Panc1 (cell line): ENCODE measurements at regions not wholly inside any gene's neighbourhood (a gene's known extent, or its start where the extent isn't known, plus 50 kb on each side); places are given as distances from the start of the nearest gene placed in this dataset.

Source experiments
- CTCF ChIP-seq: fragments of 450-650 bp; IDR thresholded peaks from 2 replicates; pipeline ENCODE4 v1.5.1; 2017; ENCODE audit warnings: mild to moderate bottlenecking
- REST ChIP-seq, 2 experiments: IDR thresholded peaks; 2 replicates each; pipeline ENCODE4 v1.6.1; 2011 to 2012; ENCODE audit warnings: low read depth in 2 of 2, control low read depth in 1 of 2, low read length in 1 of 2, mild to moderate bottlenecking in 1 of 2, moderate library complexity in 1 of 2; ENCODE audit not compliant: insufficient read depth in 1 of 2
- SIN3A ChIP-seq: IDR thresholded peaks from 2 replicates; pipeline ENCODE4 v1.6.1; 2012; ENCODE audit warnings: low read depth, mild to moderate bottlenecking, low read length, moderate library complexity, borderline replicate concordance; ENCODE audit not compliant: insufficient read depth
- TCF7L2 ChIP-seq: IDR thresholded peaks from 2 replicates; pipeline ENCODE4 v1.6.1; 2011; ENCODE audit warnings: mild to moderate bottlenecking, low read depth, low read length, inconsistent platforms

GRCh38 chrX:125786316-125786715, 379.8 kb downstream of the DCAF12L2 start:
- TF ChIP-seq CTCF (no peak), SIN3A (no peak), TCF7L2 (no peak), REST (IDR thresholded peaks at IDR 0.05; ENCODE audit: insufficient read depth in 1 of 2, low read depth in 2 of 2, low read length in 1 of 2) (no peak)
